ENCODE measurements at regions not wholly inside any gene's neighbourhood (a gene's known extent, or its start where the extent isn't known, plus 50 kb on each side); places are given as distances from the start of the nearest gene placed in this dataset.

GRCh38 chr11:33437529-33437928 lies 180.3 kb downstream of the HIPK3 start:
- TF ChIP-seq GATA3 (IDR thresholded peaks at IDR 0.05; ENCODE audit: low read depth, low read length), result no peak
- TF ChIP-seq GATA2 (IDR thresholded peaks at IDR 0.05; ENCODE audit: low read depth, low read length), result no peak
